HFF-Myc (cell line): ENCODE measurements at regions not wholly inside any gene's neighbourhood (a gene's known extent, or its start where the extent isn't known, plus 50 kb on each side); places are given as distances from the start of the nearest gene placed in this dataset.
A peak's percentile ranks its signal among the peaks of the same experiment; 100 is the strongest.

Source experiments
- DNase-seq: peaks from one replicate; pipeline ENCODE4 v3.0.0-alpha.2; 2011; ENCODE audit warnings: low read depth; ENCODE audit errors: extremely low read depth
- H3K4me3 ChIP-seq: replicated peaks from 2 replicates; pipeline ENCODE4 v1.5.1; 2011; ENCODE audit warnings: low read depth, mild to moderate bottlenecking, control low read depth, low read length
- CTCF ChIP-seq: IDR thresholded peaks from 2 replicates; pipeline ENCODE4 v1.5.1; 2012; ENCODE audit warnings: mild to moderate bottlenecking, low read depth, low read length, control low read depth; ENCODE audit errors: missing control alignments

- no peak for TF ChIP-seq CTCF
- no peak for DNase-seq
- no peak overlapping the region for H3K4me3 ChIP-seq
Observed at GRCh38 chr5:8333977-8334376, 465.0 kb downstream of the MTRR start.

GRCh38 chr5:8340261-8340660, 471.3 kb downstream of the MTRR start:
- no peak for DNase-seq
- H3K4me3 ChIP-seq, result no peak overlapping the region

GRCh38 chr5:8340739-8341344, 471.9 kb downstream of the MTRR start:
- TF ChIP-seq CTCF, result peak; percentile 18
- no peak overlapping the region for H3K4me3 ChIP-seq
- DNase-seq, result no peak

More at GRCh38 chr5:8340261-8340660, 471.3 kb downstream of the MTRR start:
- TF ChIP-seq CTCF, result no peak

GRCh38 chr5:8341406-8341805, 472.5 kb downstream of the MTRR start:
- TF ChIP-seq CTCF, result no peak
- H3K4me3 ChIP-seq, result no peak overlapping the region

GRCh38 chr5:8347984-8348383, 479.0 kb downstream of the MTRR start:
- DNase-seq, result no peak
- no peak overlapping the region for H3K4me3 ChIP-seq
- no peak for TF ChIP-seq CTCF

More at GRCh38 chr5:8341406-8341805, 472.5 kb downstream of the MTRR start:
- no peak for DNase-seq

- no peak for TF ChIP-seq CTCF
- DNase-seq, result no peak
- no peak overlapping the region for H3K4me3 ChIP-seq
Observed at GRCh38 chr5:8349855-8350254, 480.9 kb downstream of the MTRR start.
